Forelimb muscle (tissue), 1 donor: ENCODE measurements at regions not wholly inside any gene's neighbourhood (a gene's known extent, or its start where the extent isn't known, plus 50 kb on each side); places are given as distances from the start of the nearest gene placed in this dataset.
"Not testable (repeated sequence)": the region's sequence is repeated elsewhere in the genome, so short reads cannot be mapped to it uniquely, and the experiment has no call there.

Source experiments
- DNase-seq: peaks from one replicate; pipeline ENCODE4 v3.0.0-alpha.2; 2013; ENCODE audit warnings: low read depth

GRCh38 chr16:66173181-66173580 lies 193.3 kb upstream of the CDH5 start:
- not testable (repeated sequence) for DNase-seq

GRCh38 chr16:66172463-66172862 lies 194.0 kb upstream of the CDH5 start:
- no peak for DNase-seq

DNA sequence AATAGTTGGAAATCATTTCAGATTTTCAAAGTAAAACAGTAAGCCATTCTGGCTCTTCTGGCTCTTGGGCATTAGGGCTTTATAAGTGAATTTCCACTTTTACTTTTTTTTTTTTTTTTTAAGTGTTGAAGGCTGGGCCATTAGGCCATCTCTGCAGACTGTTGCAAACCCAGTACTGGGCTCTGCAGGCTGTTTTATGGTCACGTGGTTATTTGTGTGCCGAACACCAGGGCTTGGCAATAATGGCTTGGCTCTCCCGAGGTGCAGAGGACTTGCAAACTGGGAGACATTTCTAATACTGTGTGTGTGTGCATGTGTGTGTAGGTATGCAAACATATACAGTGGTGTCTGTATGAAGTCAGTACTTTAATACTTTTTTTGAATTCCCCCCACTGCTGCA lies 194.9 kb upstream of the CDH5 start:
- DNase-seq = no peak

- DNase-seq = no peak
Measured at GRCh38 chr16:66170989-66171388, 195.5 kb upstream of the CDH5 start.

DNA sequence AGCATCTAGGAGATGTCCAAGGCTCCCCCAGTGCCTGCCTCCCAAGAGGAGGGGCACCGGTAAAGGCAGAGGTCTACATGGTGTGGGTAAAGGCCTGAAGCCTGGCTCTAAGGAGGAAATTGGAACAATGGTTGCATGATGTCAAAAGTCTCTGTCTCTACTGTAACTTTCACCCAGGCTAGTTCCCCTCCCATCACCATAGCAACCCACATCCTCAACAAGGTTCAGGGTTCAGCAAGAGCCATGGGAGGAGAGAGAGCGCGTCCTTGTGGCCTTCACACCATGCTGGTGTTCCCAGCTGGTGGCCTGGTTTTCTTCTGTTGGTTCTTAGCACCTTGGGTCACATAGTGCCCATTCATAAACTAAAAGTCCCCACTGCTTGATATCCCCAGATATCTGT lies 196.7 kb upstream of the CDH5 start:
- no peak for DNase-seq

- DNase-seq = no peak
Measured at GRCh38 chr16:66168777-66169176, 197.7 kb upstream of the CDH5 start.

DNA sequence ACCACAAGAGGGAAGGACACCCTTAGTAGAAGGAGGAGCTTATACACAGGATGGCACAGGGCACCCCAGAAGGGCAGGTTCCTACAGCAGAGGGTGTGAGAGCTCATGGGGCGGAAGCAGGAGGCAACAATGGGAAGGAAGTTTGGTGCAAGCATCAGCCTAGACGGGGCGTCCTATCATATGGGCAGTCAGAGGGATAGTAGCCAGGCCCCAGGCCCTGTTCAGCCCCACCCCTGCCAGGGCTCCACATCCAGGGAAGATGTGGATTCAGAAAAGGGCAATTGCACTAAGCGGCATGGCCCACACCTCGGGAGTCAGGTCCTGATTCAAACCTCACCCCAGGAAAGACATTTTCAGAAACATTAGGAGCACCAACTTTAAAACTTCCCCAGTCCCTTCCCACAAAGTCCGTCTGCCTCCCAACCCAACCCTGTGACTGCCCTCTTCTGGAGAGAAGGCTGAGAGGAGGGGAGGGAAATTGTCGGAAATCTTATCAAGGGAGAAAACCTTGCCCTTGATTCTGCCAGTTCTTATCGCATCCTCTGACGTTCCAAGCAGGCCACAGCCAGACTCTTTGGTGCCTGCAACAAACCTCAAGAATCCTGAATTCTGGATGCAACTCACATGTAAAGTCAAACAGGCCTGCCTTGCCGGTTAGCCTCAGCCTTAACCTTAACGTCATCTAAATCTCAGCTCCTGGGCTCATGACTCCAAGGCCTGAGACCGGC lies 198.8 kb upstream of the CDH5 start:
- no peak for DNase-seq

DNA sequence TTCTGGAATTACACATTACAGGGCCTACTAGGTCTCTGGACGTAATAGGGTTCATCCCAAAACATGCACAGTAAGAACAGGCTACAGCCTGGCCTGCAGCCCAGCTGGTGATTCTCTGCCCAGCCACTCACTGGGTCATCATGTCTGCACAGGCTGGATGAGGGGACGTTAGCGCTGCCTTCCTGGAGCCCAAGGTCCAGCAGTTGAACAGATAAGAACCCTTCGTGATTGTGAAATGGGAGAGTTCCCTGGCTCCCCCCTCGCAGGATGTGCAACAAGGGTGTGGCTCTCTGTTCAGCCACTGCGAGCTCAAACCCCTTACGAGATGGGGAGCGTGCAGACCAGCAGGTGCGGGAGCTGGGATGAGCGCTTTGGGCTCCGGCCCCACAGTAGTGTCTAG lies 200.0 kb upstream of the CDH5 start:
- no peak for DNase-seq

GRCh38 chr16:66165879-66166278 lies 200.6 kb upstream of the CDH5 start:
- DNase-seq = no peak

DNA sequence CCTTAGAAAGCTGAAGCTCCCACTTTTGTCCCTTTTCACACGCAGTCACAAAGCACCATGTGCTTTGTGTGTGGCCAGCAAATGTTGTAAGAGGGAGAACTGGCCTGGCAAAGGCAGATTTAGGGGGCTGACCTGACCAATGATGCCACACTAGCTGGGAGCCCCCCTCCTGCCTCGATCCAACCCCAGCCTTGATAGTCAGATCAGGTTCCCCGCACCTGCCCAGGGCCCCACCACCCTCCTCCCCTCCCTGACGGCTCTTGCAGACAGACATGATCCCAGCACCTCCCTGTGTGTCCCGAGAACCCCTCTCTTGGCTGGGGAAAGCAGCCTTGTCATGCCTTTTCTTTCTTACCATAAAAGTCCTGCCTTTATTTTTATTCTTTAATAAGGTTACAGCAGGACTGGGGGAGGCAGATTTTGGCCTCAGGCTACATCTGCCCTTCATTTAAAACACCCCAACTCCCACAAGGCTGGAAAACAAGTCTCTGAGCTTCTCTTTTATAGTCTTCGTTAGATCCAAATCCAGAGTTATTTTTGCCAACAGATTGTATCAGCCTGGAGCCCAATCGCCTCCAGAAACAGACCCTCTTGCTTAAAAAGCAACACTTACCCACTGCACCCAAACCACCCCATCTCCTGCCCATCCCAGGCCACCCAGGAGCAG lies 201.8 kb upstream of the CDH5 start:
- DNase-seq = no peak

- DNase-seq = no peak
Measured at GRCh38 chr16:66162821-66163220, 203.7 kb upstream of the CDH5 start.

DNA sequence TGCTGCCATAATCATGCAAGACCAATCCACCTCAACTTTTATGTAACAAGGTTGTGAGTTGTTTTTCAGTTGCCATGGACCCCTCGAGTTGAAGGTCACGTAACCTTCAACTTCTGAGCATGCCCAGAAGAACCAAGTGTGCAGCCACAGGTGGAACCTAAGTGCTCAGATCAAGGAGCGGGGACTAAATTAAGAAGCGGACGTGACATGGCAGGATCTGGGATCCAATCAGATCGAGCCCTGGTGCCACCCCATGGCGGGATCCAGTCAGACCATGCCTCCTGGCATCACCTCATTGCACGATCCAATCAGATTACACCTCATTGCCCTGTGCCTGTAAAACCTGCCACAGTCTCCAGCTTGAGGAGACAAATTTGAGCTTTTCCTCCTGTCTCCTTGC lies 204.5 kb upstream of the CDH5 start:
- no peak for DNase-seq

DNA sequence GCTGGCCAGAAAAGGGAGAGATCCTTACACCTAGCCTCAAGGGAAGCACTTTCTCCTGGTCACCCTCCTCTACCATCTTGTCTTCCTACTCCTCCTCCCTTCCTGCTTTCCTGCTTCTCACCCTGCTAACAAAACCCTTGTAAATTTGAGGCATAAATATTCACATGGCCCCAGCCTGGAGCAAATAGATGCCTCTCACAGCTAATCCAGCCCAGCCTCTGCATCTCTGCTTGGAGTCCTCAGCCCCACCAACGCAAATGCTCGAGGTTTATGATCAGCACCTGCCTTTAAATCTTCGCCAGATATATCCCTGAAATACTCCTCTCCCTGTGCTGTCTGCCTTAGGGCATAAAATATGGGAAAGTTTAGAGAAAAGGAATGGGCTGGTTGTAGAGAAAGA lies 205.2 kb upstream of the CDH5 start:
- no peak for DNase-seq

DNA sequence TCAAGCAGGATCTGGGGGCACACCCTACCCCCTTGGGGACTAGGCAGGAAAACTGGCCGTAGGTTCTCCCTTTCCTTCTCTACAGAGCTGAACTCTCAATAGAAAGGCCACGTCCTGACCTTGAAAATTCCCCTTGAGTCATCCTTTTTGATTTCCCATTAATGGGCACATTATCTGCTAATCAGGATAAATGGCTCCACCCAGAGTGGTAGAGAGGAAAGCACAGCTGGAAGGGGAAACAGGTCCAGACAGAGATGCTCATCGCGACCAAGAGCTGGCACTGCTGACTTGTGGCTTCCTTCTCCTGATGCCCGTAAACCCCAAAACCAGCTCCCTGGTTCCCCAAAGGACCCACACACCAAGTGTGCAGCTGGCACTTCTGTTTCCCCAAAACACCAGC lies 206.5 kb upstream of the CDH5 start:
- DNase-seq = no peak

- no peak for DNase-seq
Measured at GRCh38 chr16:66156538-66156937, 210.0 kb upstream of the CDH5 start.

- no peak for DNase-seq
Measured at GRCh38 chr16:66155933-66156332, 210.6 kb upstream of the CDH5 start.

DNA sequence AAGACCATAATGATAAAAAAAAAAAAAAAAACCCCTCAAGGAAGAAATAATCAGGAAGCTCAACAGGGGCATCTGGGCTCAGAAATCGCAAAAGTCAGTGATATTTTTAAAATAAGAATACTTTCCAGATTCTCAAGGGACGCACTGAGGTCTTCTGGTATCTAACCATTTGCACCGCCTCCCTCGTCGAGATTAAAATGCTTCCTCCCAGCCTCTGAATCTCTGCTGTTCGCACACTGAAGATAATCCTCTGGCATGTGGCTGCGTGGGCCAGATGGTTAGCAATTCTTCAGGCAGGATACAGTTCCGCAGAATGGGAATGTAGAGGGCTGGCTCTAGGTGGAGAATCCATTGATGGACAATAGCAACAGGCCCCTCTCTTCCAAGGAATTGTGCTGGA lies 211.7 kb upstream of the CDH5 start:
- no peak for DNase-seq

DNA sequence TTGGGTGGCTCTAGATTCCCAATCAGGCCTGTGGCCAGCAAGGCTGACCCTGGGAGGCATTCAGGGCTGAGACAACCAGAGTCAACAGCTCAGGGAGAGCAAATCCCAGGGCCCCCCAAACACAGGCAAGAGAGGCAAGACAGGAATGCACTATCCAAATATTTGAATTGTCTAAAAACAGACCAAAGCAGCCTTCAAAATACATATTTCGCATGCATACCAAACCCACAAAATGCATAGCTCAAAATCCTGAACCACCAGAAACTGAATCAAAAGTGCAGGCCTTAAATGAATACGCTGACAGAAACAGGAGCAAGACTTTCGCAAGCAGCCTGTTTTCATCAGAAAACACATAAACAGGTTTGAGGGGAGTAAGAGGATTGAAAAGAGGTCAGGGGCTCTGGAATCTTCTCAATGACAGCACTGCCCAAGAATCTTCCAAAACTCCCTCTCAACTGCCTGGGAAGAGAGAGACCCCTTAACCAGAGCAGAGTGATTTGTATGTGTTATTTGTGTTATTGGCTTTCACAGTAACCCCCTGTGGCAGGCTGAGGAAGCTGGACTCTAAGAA lies 213.6 kb upstream of the CDH5 start:
- DNase-seq = no peak

- no peak for DNase-seq
Measured at GRCh38 chr16:66152181-66152580, 214.3 kb upstream of the CDH5 start.

DNA sequence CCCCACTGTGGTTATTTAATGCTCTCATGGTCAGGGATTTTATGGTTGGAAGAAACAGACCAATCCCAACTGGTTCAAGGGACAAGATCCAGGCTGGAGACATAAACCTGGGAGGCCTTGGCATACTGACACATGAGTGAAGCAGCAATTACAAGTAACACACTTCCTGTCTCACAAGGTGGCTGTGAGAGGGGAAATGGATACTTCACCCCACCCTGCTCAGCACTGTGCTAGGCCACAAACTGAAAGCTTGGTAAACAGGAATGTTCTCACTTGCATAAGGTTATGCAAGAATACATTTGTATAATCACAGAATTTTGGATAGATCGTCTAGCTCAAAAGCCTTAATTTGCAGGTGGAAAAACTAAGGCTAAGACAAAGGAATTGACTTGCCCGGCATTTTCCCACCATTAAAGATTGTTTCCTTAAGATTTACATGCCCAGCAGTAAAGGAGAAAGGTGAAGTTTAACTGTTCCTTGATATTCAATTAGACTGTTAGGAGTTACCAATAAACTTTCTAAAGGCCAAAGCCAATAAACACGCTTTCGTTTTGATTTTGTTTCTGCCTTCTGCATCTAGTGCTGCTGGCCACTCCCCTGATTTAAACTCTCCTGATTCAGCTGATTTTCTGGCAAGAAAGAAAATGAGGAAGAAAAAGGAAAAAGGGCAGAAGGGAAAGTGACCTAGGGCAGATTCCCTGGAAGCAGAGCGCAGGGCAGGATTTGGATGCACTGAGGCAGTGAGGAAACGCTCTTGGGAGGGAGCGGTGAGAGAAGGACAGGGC lies 215.6 kb upstream of the CDH5 start:
- DNase-seq = no peak

DNA sequence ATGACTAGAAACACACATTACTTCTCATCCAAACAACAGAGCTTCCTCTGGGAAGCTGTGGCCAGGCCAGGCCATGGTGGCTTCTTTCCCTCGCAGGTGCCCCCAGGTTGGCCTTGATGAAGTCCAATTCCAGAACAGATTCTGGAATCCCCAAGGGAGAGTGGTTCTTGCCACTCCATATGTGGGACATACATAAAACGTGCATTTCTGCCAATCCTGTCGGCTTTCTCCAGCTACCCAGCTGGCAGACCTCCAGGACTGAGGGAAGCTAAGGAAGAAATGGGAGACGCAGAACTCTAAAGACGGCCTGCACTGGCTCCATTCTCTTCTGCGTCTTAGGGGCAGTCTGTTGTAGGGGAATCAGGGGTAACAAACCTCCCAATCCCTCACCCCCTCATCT lies 219.2 kb upstream of the CDH5 start:
- no peak for DNase-seq

DNA sequence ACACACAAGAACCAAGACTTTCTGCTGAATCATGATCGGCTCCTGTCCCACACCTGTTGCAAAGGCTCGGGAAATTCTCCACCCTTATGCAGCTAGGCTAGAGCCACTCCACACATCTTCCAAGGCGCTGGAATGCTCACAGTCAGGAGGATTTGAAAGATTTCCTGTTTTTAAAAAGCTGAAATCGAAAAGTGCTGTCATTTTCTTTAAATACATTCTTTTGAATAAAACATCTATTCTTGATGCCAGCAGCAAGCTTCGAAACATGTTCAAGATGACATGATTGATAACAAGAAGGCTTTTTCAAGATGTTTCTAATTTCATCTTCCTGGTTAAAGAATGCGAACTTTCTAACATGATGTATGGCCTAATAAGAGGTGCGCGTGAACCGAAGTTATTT lies 219.7 kb upstream of the CDH5 start:
- no peak for DNase-seq

DNA sequence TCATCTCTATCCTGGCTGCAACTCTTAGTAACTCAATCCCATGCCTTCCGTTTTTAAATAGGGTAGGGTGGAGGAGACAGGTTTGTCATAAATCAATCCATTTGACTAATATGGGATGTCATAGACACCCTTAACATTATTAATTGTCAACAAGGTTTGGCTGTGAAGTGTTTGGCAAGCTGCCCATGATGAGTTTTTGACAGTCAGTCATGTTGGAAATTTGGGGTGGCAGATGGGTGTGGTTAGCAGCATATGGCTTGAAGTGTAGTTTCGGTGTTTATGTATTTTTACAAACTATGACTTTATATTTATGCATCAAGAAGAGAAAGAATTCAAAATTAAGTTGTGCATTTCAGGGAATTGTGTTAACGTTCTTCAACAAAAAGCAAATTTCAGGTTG lies 221.8 kb upstream of the CDH5 start:
- no peak for DNase-seq
